ENCODE measurements at regions not wholly inside any gene's neighbourhood (a gene's known extent, or its start where the extent isn't known, plus 50 kb on each side); places are given as distances from the start of the nearest gene placed in this dataset.

GRCh38 chr10:21260506-21261149 is 264.9 kb downstream of the SKIDA1 start:
- DNase-seq (ENCODE audit: low spot score) = no peak

GRCh38 chr10:21260066-21260465 is 265.4 kb downstream of the SKIDA1 start:
- no peak for DNase-seq (ENCODE audit: low spot score)

GRCh38 chr10:21257919-21258318 is 267.6 kb downstream of the SKIDA1 start:
- DNase-seq (ENCODE audit: low spot score) = no peak

GRCh38 chr10:21257191-21257590 is 268.3 kb downstream of the SKIDA1 start:
- no peak for DNase-seq (ENCODE audit: low spot score)

- no peak for DNase-seq (ENCODE audit: low spot score)
Measured at GRCh38 chr10:21249435-21249834, 276.0 kb downstream of the SKIDA1 start.

- no peak for DNase-seq (ENCODE audit: low spot score)
Measured at GRCh38 chr10:21247592-21247991, 277.9 kb downstream of the SKIDA1 start.

- no peak for DNase-seq (ENCODE audit: low spot score)
Measured at GRCh38 chr10:21246178-21246577, 279.3 kb downstream of the SKIDA1 start.

GRCh38 chr10:21243748-21244257 is 281.7 kb downstream of the SKIDA1 start:
- DNase-seq (ENCODE audit: low spot score) = no peak

GRCh38 chr10:21242915-21243314 is 282.6 kb downstream of the SKIDA1 start:
- no peak for DNase-seq (ENCODE audit: low spot score)

- no peak for DNase-seq (ENCODE audit: low spot score)
Measured at GRCh38 chr10:21238717-21239116, 286.8 kb downstream of the SKIDA1 start.

- no peak for DNase-seq (ENCODE audit: low spot score)
Measured at GRCh38 chr10:21238044-21238443, 287.4 kb downstream of the SKIDA1 start.

GRCh38 chr10:21234761-21235160 is 290.7 kb downstream of the SKIDA1 start:
- no peak for DNase-seq (ENCODE audit: low spot score)

- no peak for DNase-seq (ENCODE audit: low spot score)
Measured at GRCh38 chr10:21230219-21230618, 295.3 kb downstream of the SKIDA1 start.

GRCh38 chr10:21217748-21218367 is 307.6 kb downstream of the SKIDA1 start:
- DNase-seq (ENCODE audit: low spot score) = no peak

- DNase-seq (ENCODE audit: low spot score) = no peak
Measured at GRCh38 chr10:21217107-21217506, 308.4 kb downstream of the SKIDA1 start.

GRCh38 chr10:21214329-21214728 is 311.2 kb downstream of the SKIDA1 start:
- no peak for DNase-seq (ENCODE audit: low spot score)

GRCh38 chr10:21213381-21213780 is 312.1 kb downstream of the SKIDA1 start:
- no peak for DNase-seq (ENCODE audit: low spot score)

- no peak for DNase-seq (ENCODE audit: low spot score)
Measured at GRCh38 chr10:21212912-21213311, 312.6 kb downstream of the SKIDA1 start.

- DNase-seq (ENCODE audit: low spot score) = no peak
Measured at GRCh38 chr10:21212348-21212747, 313.1 kb downstream of the SKIDA1 start.

- DNase-seq (ENCODE audit: low spot score) = no peak
Measured at GRCh38 chr10:21209495-21209894, 312.4 kb upstream of the NEBL start.

GRCh38 chr10:21208666-21209316 is 311.7 kb upstream of the NEBL start:
- no peak for DNase-seq (ENCODE audit: low spot score)

- DNase-seq (ENCODE audit: low spot score) = no peak
Measured at GRCh38 chr10:21207852-21208646, 310.9 kb upstream of the NEBL start.
